ENCODE measurements at regions not wholly inside any gene's neighbourhood (a gene's known extent, or its start where the extent isn't known, plus 50 kb on each side); places are given as distances from the start of the nearest gene placed in this dataset.
"Not testable (repeated sequence)": the region's sequence is repeated elsewhere in the genome, so short reads cannot be mapped to it uniquely, and the experiment has no call there.

- no peak for FAIRE-seq
Measured at GRCh38 chrX:114077773-114078172, 506.1 kb upstream of the HTR2C start.

GRCh38 chrX:114075073-114075673, 508.7 kb upstream of the HTR2C start:
- FAIRE-seq = peak; percentile 69

GRCh38 chrX:114073926-114074325, 510.0 kb upstream of the HTR2C start:
- no peak for FAIRE-seq

- FAIRE-seq = no peak
Measured at GRCh38 chrX:114071412-114071811, 512.5 kb upstream of the HTR2C start.

- no peak for FAIRE-seq
Measured at GRCh38 chrX:114065577-114066223, 518.2 kb upstream of the HTR2C start.

GRCh38 chrX:114061226-114061625, 522.7 kb upstream of the HTR2C start:
- no peak for FAIRE-seq

GRCh38 chrX:114058988-114059418, 524.9 kb upstream of the HTR2C start:
- FAIRE-seq = no peak

- not testable (repeated sequence) for FAIRE-seq
Measured at GRCh38 chrX:114057422-114057821, 526.5 kb upstream of the HTR2C start.

GRCh38 chrX:114051667-114052315, 532.1 kb upstream of the HTR2C start:
- FAIRE-seq = no peak

- no peak for FAIRE-seq
Measured at GRCh38 chrX:114050075-114050796, 533.6 kb upstream of the HTR2C start.

GRCh38 chrX:114049063-114049462, 534.8 kb upstream of the HTR2C start:
- no peak for FAIRE-seq

GRCh38 chrX:114047558-114047957, 536.3 kb upstream of the HTR2C start:
- no peak for FAIRE-seq

- FAIRE-seq = no peak
Measured at GRCh38 chrX:114046695-114047279, 537.1 kb upstream of the HTR2C start.

- not testable (repeated sequence) for FAIRE-seq
Measured at GRCh38 chrX:114041470-114041869, 542.4 kb upstream of the HTR2C start.

GRCh38 chrX:114040661-114041269, 543.1 kb upstream of the HTR2C start:
- FAIRE-seq = not testable (repeated sequence)

GRCh38 chrX:114040111-114040510, 543.8 kb upstream of the HTR2C start:
- not testable (repeated sequence) for FAIRE-seq

GRCh38 chrX:114038358-114038757, 545.5 kb upstream of the HTR2C start:
- no peak for FAIRE-seq

GRCh38 chrX:114037515-114037914, 546.4 kb upstream of the HTR2C start:
- no peak for FAIRE-seq

- FAIRE-seq = no peak
Measured at GRCh38 chrX:114028907-114029662, 554.8 kb upstream of the HTR2C start.

- no peak for FAIRE-seq
Measured at GRCh38 chrX:114017086-114017485, 566.8 kb upstream of the HTR2C start.

- no peak for FAIRE-seq
Measured at GRCh38 chrX:114015966-114016365, 567.9 kb upstream of the HTR2C start.

GRCh38 chrX:114006664-114007063, 577.2 kb upstream of the HTR2C start:
- FAIRE-seq = no peak

All from TTC549 (cell line).